ENCODE measurements at regions not wholly inside any gene's neighbourhood (a gene's known extent, or its start where the extent isn't known, plus 50 kb on each side); places are given as distances from the start of the nearest gene placed in this dataset.

GRCh38 chr3:70570584-70570983, 258.1 kb upstream of the MDFIC2 start (continued):
- no peak for TF ChIP-seq POU6F1 (CRISPR knock-in tag; IDR thresholded peaks at IDR 0.05; ENCODE audit: borderline replicate concordance, low read depth)

GRCh38 chr3:70568626-70569025, 256.2 kb upstream of the MDFIC2 start:
- no peak for ATAC-seq
- TF ChIP-seq ISL1 (CRISPR knock-in tag; IDR thresholded peaks at IDR 0.05) (no peak), CSDC2 (CRISPR knock-in tag; IDR thresholded peaks at IDR 0.05) (no peak), ZNF565 (CRISPR knock-in tag; conservative IDR thresholded peaks at IDR 0.05; ENCODE audit: low read depth) (no peak), POU6F1 (CRISPR knock-in tag; IDR thresholded peaks at IDR 0.05; ENCODE audit: borderline replicate concordance, low read depth) (no peak), CREB5 (CRISPR knock-in tag; IDR thresholded peaks at IDR 0.05; ENCODE audit: low read depth) (no peak), GLIS3 (CRISPR knock-in tag; IDR thresholded peaks at IDR 0.05) (no peak), SNAI2 (CRISPR knock-in tag; IDR thresholded peaks at IDR 0.05) (no peak), TSHZ2 (CRISPR knock-in tag; IDR thresholded peaks at IDR 0.05) (no peak), ESRRG (CRISPR knock-in tag; IDR thresholded peaks at IDR 0.05) (no peak), ZFP30 (CRISPR knock-in tag; IDR thresholded peaks at IDR 0.05) (no peak), RARB (CRISPR knock-in tag; IDR thresholded peaks at IDR 0.05) (no peak), ZNF70 (CRISPR knock-in tag; IDR thresholded peaks at IDR 0.05) (no peak), ZNF8 (CRISPR knock-in tag; IDR thresholded peaks at IDR 0.05) (no peak), PPARA (CRISPR knock-in tag; IDR thresholded peaks at IDR 0.05; ENCODE audit: borderline replicate concordance) (no peak), ARNTL (CRISPR knock-in tag; IDR thresholded peaks at IDR 0.05; ENCODE audit: borderline replicate concordance, low read depth) (no peak)

- TF ChIP-seq TCF4 (CRISPR knock-in tag; IDR thresholded peaks at IDR 0.05; ENCODE audit: borderline replicate concordance) (no peak), CSDC2 (CRISPR knock-in tag; IDR thresholded peaks at IDR 0.05) (no peak), SNAI2 (CRISPR knock-in tag; IDR thresholded peaks at IDR 0.05) (no peak), ZNF8 (CRISPR knock-in tag; IDR thresholded peaks at IDR 0.05) (no peak), RARB (CRISPR knock-in tag; IDR thresholded peaks at IDR 0.05) (no peak), ESRRG (CRISPR knock-in tag; IDR thresholded peaks at IDR 0.05) (no peak), CSRNP3 (CRISPR knock-in tag; IDR thresholded peaks at IDR 0.05) (no peak), BACH2 (CRISPR knock-in tag; IDR thresholded peaks at IDR 0.05; ENCODE audit: borderline replicate concordance) (no peak), ZNF565 (CRISPR knock-in tag; conservative IDR thresholded peaks at IDR 0.05; ENCODE audit: low read depth) (no peak), TOX (CRISPR knock-in tag; IDR thresholded peaks at IDR 0.05; ENCODE audit: borderline replicate concordance) (no peak), ARNTL (CRISPR knock-in tag; IDR thresholded peaks at IDR 0.05; ENCODE audit: borderline replicate concordance, low read depth) (no peak), GLIS3 (CRISPR knock-in tag; IDR thresholded peaks at IDR 0.05) (no peak), PATZ1 (CRISPR knock-in tag; IDR thresholded peaks at IDR 0.05; ENCODE audit: borderline replicate concordance) (no peak), ZFP30 (CRISPR knock-in tag; IDR thresholded peaks at IDR 0.05) (no peak), ZNF70 (CRISPR knock-in tag; IDR thresholded peaks at IDR 0.05) (no peak), ISL1 (CRISPR knock-in tag; IDR thresholded peaks at IDR 0.05) (no peak), TSHZ2 (CRISPR knock-in tag; IDR thresholded peaks at IDR 0.05) (no peak), ZC3H10 (CRISPR knock-in tag; IDR thresholded peaks at IDR 0.05) (no peak), ZFP3 (CRISPR knock-in tag; IDR thresholded peaks at IDR 0.05) (no peak), CREB5 (CRISPR knock-in tag; IDR thresholded peaks at IDR 0.05; ENCODE audit: low read depth) (no peak)
- no peak for ATAC-seq
These were observed 253.4 kb upstream of the MDFIC2 start for GRCh38 chr3:70565861-70566260.
